GM18502 (cell line): ENCODE measurements at regions not wholly inside any gene's neighbourhood (a gene's known extent, or its start where the extent isn't known, plus 50 kb on each side); places are given as distances from the start of the nearest gene placed in this dataset.

Experiments used
- ATAC-seq: cut with Tn5 transposase; IDR thresholded peaks from one replicate; pipeline ENCODE4 v1.9.1; 2021; ENCODE audit warnings: mild to moderate bottlenecking; ENCODE audit not compliant: unreplicated experiment, poor library complexity

DNA sequence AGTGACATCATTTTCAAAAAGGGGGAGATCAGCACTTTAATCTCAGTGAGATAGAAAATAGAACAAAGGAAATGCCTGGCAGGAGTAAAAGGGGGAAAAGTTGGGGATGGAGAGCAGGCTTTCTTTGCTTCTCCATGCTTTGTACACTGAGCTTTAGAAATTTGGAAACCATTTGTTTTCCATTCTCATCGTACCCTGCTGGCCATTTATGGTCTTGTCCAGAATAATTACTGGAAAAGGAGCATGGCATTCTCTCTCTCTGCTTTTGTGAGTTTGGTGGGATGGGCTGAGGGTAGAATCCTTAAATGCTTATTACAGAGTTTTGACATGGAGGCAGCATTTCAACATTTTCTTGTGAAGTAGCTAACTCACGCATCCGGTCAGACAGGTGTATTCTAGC is 104.4 kb upstream of the FLRT2 start:
- no peak for ATAC-seq

DNA sequence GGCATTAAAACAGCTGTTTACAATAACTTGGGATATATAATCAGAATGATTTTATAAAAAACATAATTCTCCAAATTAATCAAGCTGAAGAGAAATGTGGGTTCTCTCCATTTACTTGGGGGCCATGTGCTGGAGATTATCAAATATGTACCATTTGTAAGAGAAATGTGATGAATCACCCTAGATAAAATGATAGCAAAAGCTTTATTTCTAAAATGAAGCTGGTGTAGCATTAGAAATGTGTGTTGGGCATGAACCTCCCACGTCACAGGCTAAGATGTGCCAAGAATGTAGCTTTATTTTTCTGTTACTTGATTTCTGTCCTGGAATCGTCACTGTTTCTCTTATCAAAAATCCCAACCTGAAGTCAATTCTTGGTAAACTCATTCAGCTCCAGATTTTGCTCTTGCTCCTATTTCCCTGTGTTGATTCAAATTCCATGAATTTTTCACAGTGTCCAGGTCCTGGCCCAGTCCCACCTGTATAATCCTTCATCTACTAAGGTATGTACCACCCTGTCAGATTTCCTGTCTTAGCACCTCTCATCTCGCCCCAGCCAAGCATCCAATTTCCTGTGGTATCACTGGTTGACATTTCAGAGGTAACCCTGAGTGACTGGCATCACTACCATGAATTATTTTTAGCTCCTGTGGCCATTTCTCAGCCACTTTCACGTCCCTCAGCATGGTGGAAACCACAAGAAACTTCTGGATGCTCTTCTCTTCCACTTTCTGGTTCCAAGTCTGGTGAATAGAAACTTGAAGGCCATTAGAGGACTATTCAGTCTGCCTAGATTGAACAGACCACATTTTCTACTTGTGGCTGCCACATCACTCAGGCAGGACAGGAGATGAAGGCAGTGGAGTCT is 103.6 kb upstream of the FLRT2 start:
- no peak for ATAC-seq

DNA sequence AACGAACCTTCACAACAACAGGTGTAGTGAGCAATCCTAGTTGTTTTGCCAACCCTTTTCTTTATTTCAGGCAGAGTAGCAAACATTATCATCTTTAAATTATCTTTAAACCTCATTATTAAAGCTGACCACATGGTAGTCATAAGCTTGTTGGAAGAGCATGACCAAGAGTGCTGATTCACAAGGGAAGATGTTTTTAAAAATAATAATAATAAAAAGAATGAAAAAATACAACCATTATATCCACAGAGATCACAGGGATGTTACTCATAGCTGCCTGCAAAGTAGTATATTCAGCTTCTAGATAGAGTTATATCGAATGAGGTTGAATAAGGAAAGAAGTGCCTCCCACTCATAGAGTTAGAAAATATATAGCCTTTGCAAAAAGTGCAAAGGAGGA is 101.0 kb upstream of the FLRT2 start:
- ATAC-seq: no peak

DNA sequence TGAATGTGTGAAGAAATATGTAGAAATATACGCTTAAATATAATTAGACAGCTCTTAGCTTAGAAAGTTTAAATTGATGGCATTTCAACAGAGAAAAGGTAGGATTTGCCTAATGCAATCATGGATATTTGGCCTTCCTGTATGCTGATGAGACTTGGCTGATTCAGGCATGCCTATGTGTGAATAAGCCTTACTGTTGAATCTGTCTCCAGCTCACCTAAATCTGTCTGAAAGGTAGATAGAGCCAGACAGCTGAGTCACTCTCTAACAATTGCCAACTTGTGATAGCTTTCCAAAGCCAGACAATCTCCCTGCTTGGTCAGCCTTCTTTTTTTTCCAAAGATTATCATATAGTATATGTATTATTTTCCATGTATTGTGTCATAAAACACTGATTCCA is 92.8 kb upstream of the FLRT2 start:
- ATAC-seq: no peak

DNA sequence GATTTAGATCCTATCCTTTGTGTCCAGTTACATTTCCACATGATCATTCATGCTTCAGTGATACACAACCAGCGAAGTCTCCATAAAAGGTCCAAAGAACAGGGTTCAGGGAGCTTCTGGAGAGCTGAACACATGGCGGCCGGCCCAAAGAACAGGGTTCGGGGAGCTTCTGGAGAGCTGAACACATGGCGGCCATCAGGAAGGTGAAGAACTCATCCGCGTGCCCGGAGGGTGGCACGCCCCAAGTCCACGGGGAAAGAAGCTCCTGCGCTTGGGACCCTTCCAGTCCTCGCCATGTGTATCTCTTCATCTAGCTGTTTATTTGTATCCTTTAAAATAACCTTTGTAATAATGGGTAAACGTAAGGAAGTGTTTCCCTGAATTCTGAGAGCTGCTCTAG is 91.9 kb upstream of the FLRT2 start:
- no peak for ATAC-seq

DNA sequence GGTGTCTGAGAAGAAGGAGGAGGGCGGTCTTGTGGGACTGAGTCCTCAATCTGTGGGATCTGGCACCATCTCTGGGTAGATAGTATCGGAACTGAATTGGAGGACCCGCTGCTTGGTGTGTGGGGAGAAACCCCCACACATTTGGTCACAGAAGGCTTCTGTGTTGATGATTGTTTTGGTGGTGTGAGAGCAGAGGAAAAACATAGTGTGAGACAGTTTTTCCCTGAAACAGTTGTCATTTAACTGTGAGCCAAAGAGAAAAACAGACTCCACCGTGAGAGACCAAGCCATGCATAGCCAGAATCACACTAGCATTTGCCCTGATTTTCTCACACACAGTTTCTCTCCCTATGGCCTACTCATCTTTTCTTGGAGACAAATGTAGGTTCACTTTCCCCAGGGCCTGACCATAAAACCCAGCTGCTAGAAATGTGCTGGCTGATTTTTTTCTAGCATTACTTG is 91.4 kb upstream of the FLRT2 start:
- no peak for ATAC-seq

DNA sequence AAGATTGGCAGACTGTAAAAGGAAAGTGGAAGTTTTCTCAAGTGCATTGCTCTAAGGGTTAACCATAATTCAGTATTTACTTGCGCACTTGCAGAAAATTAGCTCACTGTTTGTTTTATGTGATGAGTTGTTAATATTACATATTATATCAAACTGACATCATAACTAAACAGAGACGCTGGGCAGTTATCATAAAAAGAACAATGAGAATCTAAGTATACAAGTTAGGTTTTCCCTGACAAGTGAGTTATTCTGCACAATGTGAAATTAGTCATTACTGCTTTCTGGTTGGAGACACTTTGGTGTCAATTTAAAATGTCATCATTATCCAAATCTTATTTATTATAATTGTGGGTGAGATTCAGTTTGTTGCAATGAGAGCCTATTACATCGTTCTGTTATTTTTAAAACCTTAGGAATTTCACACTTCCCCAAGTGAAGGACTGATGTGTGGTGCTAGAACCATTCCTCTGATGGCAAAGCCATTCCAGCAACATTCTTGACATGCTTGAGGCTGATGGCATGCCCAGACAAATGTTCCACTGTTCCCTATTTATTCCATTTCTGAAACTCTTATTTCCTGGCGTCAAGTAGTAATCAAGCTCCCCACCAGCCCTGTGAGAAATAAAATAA is 90.1 kb upstream of the FLRT2 start:
- ATAC-seq: no peak

DNA sequence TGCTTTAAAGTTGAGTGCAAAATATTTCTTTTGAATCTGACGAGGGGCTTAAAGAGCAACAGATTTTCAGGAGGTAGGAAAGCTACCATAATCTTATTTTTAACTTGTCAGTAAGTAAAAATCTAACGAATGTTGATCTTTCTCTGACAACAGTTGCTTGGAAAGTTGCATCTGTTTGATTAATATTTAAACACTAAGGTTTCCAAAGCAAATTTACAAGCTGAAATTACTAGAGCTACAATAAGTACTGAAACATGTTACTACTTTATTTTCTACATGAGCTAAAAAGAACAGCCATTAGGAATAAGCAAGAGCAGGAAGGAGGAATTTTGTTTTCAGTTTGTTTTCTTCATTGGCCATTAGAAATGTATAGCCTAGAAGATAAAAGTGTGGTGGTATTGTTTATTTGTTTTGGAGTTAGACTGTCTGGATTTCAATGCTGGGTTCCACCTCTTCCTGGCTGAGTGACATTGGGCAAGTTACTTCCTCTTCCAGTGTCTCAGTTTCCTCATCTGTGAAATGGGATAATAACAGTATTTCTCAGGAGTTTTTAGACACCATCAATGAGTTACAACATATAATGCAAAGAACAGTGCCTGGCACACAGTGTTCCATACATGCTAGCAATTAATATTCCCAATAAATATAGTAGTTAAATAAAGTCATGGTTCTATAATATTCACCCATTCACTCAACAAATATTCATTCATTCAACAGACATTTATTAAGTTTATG is 87.9 kb upstream of the FLRT2 start:
- no peak for ATAC-seq

DNA sequence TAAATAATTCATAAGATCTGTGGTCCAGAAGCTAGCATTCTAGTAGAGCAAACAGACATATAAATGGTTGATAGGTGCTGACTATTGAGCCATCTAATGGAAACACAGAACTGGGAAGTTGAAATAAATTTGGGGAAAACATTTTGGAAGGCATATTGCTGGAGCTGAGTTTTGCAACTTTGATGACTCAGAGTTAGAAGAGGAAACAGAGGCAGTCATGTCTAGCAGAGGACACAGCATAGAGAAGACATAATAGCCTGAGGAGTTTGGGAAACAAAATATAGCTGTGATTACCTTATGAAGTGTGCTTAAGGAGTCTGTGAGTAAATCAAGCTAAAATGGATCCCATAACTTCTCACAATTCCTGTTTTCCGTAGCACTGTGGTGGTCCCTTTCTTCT is 86.9 kb upstream of the FLRT2 start:
- ATAC-seq: no peak

DNA sequence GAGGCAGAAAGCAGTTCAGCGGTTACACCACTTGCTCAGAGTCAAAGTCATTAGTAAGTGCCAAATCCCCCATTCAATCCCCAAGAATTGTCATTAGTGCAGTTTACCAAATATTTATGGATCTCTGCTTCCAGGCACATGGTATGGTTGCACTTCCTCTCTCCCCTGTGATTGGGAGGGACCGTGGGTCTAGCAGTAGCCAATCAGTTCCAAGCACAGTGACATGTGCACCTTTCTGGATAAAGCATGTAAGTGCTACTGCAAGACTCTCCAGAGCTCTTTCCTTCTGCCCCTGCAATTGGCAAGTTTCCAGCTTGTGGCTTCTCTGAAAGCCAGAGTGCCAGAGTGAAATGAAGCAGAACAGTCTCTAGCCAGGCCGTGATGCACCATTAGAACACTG is 85.3 kb upstream of the FLRT2 start:
- ATAC-seq: no peak

DNA sequence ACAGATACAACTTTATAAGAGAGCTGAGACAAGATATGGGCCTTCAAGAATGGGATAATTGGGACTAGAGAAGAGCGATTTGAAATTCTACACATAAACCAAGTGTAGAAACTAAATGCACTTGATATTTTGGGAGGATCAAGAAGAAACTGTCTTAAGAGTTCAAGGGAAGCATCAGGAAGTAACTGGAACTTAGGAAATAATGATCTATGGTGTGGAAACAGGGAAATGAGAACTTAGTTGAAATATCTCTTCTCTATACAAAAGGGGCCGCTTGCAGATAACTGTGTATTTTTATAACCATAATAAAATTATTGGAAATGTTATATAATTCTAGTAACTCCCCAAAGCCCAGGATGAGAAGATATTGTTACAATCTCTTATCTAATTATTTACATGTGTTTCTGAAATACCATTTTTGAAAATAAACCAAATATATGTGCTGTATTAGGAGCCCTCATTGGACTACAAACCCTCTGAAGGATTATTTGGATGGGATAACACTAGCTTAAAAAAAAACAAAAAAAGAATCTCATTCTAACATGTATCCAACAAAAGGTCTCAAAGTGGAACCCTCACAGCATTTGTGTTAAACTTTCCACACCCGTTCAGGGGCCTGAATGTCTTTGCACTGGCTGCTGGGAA is 84.7 kb upstream of the FLRT2 start:
- no peak for ATAC-seq

DNA sequence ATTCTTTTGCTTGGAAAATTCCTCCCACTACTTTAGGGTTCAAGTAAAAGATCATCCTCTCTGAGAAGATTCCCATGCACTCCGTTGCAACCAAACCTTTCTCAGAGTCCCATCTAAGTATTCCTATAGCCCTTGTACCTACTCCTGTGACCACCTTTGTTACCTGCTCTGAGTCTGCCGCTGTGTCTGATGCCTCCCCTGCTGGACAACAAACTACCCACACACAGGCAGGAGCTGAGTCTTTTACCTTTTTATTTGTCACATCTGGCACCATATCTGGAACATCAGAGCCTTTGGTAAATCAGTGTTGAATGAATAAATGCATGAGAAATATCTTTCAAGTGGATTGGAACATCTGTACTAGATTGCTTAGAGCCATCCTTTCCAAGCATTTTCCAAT is 82.1 kb upstream of the FLRT2 start:
- ATAC-seq: no peak

DNA sequence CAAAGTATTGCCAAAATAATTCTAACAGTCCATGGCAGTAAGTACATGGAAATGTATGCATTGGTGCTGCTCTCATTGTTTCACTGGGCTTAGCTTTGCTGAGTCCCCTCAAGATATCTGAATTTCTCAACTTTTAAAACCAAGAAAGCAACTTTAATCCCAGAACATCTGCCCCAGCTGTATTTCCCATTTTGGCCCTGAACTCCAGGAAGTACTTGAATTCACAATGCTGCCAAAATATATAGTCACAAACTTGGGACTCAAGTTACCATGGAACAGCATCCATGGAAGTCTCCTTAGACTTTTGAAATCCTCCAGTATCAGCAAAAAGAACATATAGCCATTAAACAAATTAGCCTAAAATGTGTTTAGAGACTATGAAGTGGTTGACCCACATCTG is 78.5 kb upstream of the FLRT2 start:
- ATAC-seq: no peak

DNA sequence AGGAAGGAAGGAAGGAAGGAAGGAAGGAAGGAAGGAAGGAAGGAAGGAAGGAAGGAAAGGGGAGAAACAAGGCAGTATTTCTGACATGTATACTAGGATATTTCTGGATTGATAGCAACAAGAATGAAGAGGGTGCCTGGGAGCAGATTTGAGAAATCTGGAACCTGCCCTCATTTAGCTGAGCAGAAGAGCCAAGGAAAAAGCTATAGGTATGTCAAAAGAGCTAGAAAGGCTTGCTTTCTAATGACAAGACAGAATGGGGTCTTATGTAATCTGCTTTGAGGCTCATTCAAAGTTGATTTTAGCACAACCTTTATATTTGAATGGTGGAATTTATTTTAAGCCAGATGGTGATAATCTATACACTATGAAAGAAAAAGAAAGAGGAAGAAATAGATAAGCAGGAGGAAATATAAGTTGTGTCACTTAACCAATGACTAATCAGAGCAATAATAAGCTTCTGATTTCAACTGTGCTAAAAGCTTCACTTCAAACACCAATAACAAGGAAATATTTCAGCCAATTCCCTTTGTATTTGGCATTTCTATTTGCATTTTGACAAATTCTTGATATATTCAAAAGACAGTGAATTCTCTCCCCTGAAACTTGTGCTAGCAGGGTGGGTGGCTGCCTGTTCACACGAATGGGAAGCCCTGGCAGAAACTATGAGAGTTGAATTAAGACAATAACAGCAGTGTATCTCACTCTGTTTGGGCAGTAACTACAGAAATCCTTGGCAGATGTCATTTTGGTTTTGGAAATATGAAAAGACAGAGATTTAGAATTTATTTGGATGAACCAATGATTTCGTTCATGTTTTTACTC is 76.3 kb upstream of the FLRT2 start:
- no peak for ATAC-seq

DNA sequence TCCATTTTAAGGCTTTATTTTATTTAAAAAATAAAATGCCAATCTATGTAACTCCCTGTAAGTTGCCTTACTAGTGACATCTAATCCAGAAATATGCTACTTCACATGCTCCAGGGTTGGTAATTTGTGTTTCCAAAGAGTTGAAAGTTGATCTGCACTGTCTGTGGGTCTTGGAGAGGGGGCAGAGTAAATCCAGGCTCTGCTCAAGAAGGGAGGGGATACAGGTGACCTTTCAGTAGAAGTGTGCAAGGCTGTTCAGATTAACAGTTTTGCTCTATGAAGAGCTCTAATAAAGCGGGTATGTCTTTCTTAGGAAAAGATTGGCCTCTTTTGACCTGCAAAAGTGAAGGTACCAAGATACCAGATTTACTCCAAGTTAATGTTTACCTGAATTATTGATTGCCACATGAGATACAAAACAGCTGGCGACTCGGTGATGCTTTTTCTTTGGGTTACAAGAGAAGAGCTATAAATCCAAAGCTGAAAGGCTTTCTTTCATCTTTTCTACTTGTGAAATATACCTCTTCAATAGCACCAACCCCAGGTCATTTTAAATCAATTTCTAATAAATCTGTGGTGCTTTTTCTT is 75.6 kb upstream of the FLRT2 start:
- ATAC-seq: no peak

DNA sequence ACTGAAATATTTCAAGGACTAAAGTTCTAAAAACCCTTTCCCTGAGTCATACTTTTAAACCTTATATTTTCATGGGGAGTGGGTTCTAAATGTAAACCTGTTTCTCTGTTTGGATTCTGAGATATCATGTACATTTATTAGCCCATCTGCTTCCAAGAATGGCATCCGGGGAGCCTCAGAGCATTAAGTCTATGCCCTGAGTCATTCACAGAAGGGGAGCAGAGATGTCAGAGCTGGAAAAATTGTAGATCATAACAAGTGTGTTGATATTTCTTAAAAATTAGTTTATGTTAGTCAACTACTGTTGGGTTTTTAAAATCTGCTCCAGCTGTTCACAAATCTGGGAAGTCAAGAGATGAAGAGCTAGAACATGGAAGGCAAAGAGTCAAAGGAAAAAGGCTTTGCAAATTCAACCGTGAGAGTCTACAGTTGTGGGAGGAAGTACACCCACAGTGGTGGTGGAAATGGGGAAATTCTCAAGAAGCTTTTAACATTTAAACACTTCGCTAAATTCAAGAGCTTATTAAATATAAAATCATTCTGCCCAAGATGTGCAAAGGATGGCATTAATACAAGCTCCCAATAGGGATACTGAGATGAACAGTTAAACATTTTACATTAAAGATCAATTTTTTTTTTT is 70.5 kb upstream of the FLRT2 start:
- ATAC-seq: no peak

DNA sequence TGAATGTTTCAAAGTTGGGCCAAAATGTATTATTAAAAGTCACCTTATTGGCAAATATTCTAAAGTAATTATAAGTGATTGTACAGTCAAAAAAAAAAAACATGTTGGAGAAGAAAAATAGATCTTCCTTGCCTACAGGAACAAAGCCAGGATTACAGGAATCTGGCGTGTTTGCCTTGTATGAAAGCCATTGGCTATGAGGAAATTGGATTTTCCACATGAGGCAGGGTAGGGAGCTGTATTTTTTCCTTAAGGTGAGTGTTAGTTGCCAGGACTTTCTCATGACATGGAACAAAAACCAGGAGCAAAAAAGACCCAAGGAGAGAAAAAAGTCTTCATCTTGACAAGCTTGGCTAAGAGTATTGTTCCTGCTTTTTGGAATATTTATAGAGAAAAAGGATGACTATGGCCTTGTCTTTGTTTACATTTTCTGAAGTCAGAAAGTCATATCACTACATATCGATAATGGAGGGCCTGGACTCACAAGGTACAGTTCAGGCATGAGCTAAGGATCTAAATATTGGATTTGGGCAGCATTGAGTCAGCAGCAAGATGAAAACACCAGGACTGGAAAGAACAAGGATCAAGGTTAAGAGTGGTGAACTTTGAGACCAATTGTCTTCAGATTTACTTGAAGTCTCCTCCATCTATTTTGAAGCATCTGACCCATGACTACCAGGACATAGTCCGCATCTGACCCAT is 68.4 kb upstream of the FLRT2 start:
- ATAC-seq: no peak

DNA sequence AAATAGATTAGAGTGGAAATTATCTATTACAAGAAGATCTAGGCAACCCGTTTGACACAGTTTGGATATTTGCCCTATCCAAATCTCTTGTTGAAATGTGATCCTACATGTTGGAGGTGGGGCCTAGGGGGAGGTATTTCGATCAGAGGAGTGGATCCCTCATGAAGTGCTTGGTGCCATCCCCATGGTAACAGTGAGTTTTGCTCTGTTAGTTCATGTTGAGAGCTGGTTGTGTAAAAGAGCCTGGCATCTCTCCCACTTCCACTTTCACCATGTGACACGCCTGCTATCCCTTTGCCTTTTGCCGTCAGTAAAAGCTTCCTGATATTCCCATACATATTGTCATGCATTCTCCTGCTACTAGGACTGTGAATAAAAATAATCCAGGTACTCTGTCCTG is 66.4 kb upstream of the FLRT2 start:
- ATAC-seq: no peak
